Brain microvascular endothelial cell (primary cell): ENCODE measurements at regions not wholly inside any gene's neighbourhood (a gene's known extent, or its start where the extent isn't known, plus 50 kb on each side); places are given as distances from the start of the nearest gene placed in this dataset.

ENCODE experiments used
- DNase-seq: peaks from one replicate; pipeline ENCODE4 v3.0.0-alpha.2; 2020
- H3K27ac ChIP-seq: fragments of 250-450 bp; sonication (Bioruptor Pico); 2 replicates; pipeline ENCODE4 v1.5.1; 2020; ENCODE audit warnings: mild to moderate bottlenecking, moderate library complexity
- H3K27me3 ChIP-seq: fragments of 250-450 bp; sonication (Bioruptor Pico); replicated peaks from 2 replicates; pipeline ENCODE4 v1.5.1; 2020; ENCODE audit warnings: mild to moderate bottlenecking
- H3K36me3 ChIP-seq: fragments of 250-450 bp; sonication (Bioruptor Pico); replicated peaks from 2 replicates; pipeline ENCODE4 v1.5.1; 2020; ENCODE audit warnings: mild to moderate bottlenecking
- H3K4me3 ChIP-seq: 2 replicates; pipeline ENCODE4 v1.5.1; 2011; ENCODE audit warnings: low read depth, mild to moderate bottlenecking, control low read depth, low read length, moderate library complexity
- CTCF ChIP-seq: IDR thresholded peaks from 2 replicates; pipeline ENCODE4 v1.5.1; 2011; ENCODE audit warnings: low read depth, mild to moderate bottlenecking, moderate library complexity, low read length, control low read depth, inconsistent platforms; ENCODE audit errors: missing control alignments
- in situ Hi-C: cut with HindIII; loops from 2 replicates; pipeline ENCODE4 v1.10.0; 2017; ENCODE audit warnings: low sequenced_read_pairs, low pct_ligation_motif_present

DNA sequence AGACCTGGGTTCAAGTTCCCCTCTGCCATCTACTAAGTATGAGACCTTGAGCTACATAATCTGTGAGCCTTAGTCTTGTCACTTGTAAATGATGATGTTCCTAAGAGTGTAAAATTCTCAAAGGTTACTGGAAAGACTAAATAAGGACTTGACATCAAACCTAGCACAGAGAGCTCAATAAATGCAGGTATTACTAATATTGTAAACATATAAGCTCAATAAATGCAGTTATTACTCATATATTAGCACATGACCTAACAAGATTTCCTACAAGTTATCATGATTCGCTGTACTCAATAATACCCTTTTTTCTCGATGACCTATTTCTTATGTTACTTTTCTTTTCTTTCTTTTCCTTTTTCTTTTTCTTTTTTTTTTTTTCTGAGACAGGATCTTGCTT, 174.9 kb downstream of the ZNF281 start:
- Histone ChIP-seq H3K27ac (no peak overlapping the region), H3K36me3 (no peaks in the 10 kb centered on the region), H3K4me3 (no peak overlapping the region), H3K27me3 (no peaks in the 10 kb centered on the region)
- TF ChIP-seq CTCF: no peak
- in situ Hi-C loops: no loop called here
- DNase-seq: no peak

GRCh38 chr1:200233393-200233792, 176.4 kb downstream of the ZNF281 start:
- Histone ChIP-seq H3K36me3 (no peaks in the 10 kb centered on the region), H3K4me3 (no peak overlapping the region), H3K27ac (no peak overlapping the region), H3K27me3 (no peaks in the 10 kb centered on the region)
- in situ Hi-C loops: no loop called here
- DNase-seq: peak; percentile 39
- TF ChIP-seq CTCF: no peak

GRCh38 chr1:200231787-200232231, 178.0 kb downstream of the ZNF281 start:
- in situ Hi-C loops: no loop called here
- Histone ChIP-seq H3K27ac (no peak overlapping the region), H3K36me3 (no peaks in the 10 kb centered on the region), H3K27me3 (no peaks in the 10 kb centered on the region), H3K4me3 (no peak overlapping the region)
- no peak for TF ChIP-seq CTCF
- DNase-seq: no peak

DNA sequence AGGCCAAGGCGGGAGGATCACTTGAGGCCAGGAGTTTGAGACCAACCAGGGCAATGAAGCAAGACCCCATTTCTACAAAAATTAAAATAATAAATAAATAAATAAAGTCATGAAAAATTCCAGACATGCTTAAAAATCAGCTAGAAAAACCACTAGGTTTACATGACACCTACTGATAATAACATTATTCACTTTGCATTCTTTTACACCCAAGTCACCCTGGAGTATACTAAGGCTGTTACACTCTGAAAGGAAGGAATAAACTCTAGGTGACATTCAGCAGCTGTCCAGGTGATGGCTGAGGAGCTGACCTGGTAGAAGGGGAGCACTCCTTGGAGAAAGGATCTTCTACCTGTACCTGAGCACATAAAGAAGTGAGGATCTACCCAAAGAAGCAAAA, 179.2 kb downstream of the ZNF281 start:
- no peak for DNase-seq
- Histone ChIP-seq H3K27me3 (no peaks in the 10 kb centered on the region), H3K27ac (no peak overlapping the region), H3K4me3 (no peak overlapping the region), H3K36me3 (no peaks in the 10 kb centered on the region)
- TF ChIP-seq CTCF: no peak
- in situ Hi-C loops: no loop called here

- DNase-seq: no peak
- Histone ChIP-seq H3K27me3 (no peaks in the 10 kb centered on the region), H3K36me3 (no peaks in the 10 kb centered on the region), H3K4me3 (no peak overlapping the region), H3K27ac (no peak overlapping the region)
- TF ChIP-seq CTCF: no peak
- in situ Hi-C loops: no loop called here
Observed at GRCh38 chr1:200228486-200228885, 181.3 kb downstream of the ZNF281 start.

DNA sequence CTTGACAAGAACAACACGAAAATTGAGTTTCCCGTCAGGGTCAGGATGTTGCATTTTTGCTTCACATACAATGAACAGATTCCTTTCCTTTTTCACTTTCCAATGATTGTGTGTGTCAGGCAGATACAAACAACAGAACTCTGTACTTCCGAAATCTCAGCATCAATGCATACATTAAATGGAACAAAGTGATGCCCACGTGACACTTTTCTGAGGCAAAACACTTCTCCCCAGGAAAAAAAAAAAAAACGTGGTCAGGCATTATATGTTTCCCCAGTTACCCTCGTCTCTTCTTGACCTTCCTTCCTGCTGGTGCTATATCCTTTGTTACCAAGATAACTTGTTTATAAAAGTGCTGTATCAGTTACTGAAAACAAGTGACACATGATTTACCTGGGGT, 181.8 kb downstream of the ZNF281 start:
- no peak for DNase-seq
- no peaks in the 10 kb centered on the region for H3K36me3 ChIP-seq
- H3K27ac ChIP-seq: no peak overlapping the region
- in situ Hi-C loops: no loop called here
- H3K4me3 ChIP-seq: no peak overlapping the region
- TF ChIP-seq CTCF: no peak
- no peaks in the 10 kb centered on the region for H3K27me3 ChIP-seq
